ENCODE measurements at regions not wholly inside any gene's neighbourhood (a gene's known extent, or its start where the extent isn't known, plus 50 kb on each side); places are given as distances from the start of the nearest gene placed in this dataset.
"Not testable (repeated sequence)": the region's sequence is repeated elsewhere in the genome, so short reads cannot be mapped to it uniquely, and the experiment has no call there.

- Mint-ChIP-seq H3K9me3 (peaks cover 6 to 34% (median 10%) of the 10 kb centered on the region in 7 donors), H3K36me3 (no peaks in the 10 kb centered on the region), H3K27ac (no peak overlapping the region), H3K4me1 (no peaks in the 10 kb centered on the region), H3K4me3 (no peak overlapping the region), H3K27me3 (ENCODE audit: low read depth in 3 of 3) (no peaks in the 10 kb centered on the region)
- H2AFZ ChIP-seq (ENCODE audit: insufficient read depth, low read depth, low read length, poor library complexity, severe bottlenecking) = no peak overlapping the region
- H3K27ac ChIP-seq (ENCODE audit: low read depth in 1 of 2, low read length in 2 of 2) = no peak overlapping the region
- no peak overlapping the region for H3K9ac ChIP-seq (ENCODE audit: insufficient read depth, low read length, poor library complexity, severe bottlenecking)
- no peaks in the 10 kb centered on the region for H3K27me3 ChIP-seq (ENCODE audit: control insufficient read depth in 2 of 2, insufficient read depth in 2 of 2, low read length in 2 of 2)
- H3K4me2 ChIP-seq (replicated peaks; ENCODE audit: extremely low read depth, low read length, poor library complexity, severe bottlenecking) = no peak overlapping the region
- no peaks in the 10 kb centered on the region for H4K20me1 ChIP-seq (ENCODE audit: insufficient read depth, low read length)
- no peak for DNase-seq
- no peaks in the 10 kb centered on the region for H3K4me1 ChIP-seq (ENCODE audit: control insufficient read depth in 1 of 2, insufficient read depth in 2 of 2, low read length in 2 of 2)
- H3K9me3 ChIP-seq (replicated peaks in 1 of 2; ENCODE audit: control insufficient read depth in 1 of 2, insufficient read depth in 1 of 2, low read length in 2 of 2) = peaks cover 12 to 66% of the 10 kb centered on the region in 2 donors
- no peaks in the 10 kb centered on the region for H3K79me2 ChIP-seq (ENCODE audit: insufficient read depth, low read length)
- intact Hi-C loops (cut with micrococcal nuclease) = no loop called here
- no peak overlapping the region for H3K4me3 ChIP-seq (replicated peaks in 1 of 3; ENCODE audit: low read depth in 2 of 3, low read length in 3 of 3)
- no peaks in the 10 kb centered on the region for H3K36me3 ChIP-seq (replicated peaks in 1 of 2; ENCODE audit: control insufficient read depth in 1 of 2, insufficient read depth in 2 of 2, low read length in 2 of 2)
- TF ChIP-seq CTCF (IDR thresholded peaks at IDR 0.05) = no peak
These were observed 237.6 kb downstream of the OR4A5 start for GRCh38 chr11:54944211-54944610.

- H3K9ac ChIP-seq (ENCODE audit: insufficient read depth, low read length, poor library complexity, severe bottlenecking) = no peak overlapping the region
- H2AFZ ChIP-seq (ENCODE audit: insufficient read depth, low read depth, low read length, poor library complexity, severe bottlenecking) = no peak overlapping the region
- no peaks in the 10 kb centered on the region for H3K4me1 Mint-ChIP-seq
- H3K4me3 Mint-ChIP-seq = no peak overlapping the region
- no peaks in the 10 kb centered on the region for H4K20me1 ChIP-seq (ENCODE audit: insufficient read depth, low read length)
- no peaks in the 10 kb centered on the region for H3K4me1 ChIP-seq (ENCODE audit: control insufficient read depth in 1 of 2, insufficient read depth in 2 of 2, low read length in 2 of 2)
- no peak overlapping the region for H3K4me3 ChIP-seq (replicated peaks in 1 of 3; ENCODE audit: low read depth in 2 of 3, low read length in 3 of 3)
- intact Hi-C loops (cut with micrococcal nuclease) = no loop called here
- no peak for TF ChIP-seq CTCF (IDR thresholded peaks at IDR 0.05)
- H3K36me3 ChIP-seq (replicated peaks in 1 of 2; ENCODE audit: control insufficient read depth in 1 of 2, insufficient read depth in 2 of 2, low read length in 2 of 2) = no peaks in the 10 kb centered on the region
- H3K4me2 ChIP-seq (replicated peaks; ENCODE audit: extremely low read depth, low read length, poor library complexity, severe bottlenecking) = no peak overlapping the region
- peaks cover 10 to 45% of the 10 kb centered on the region in 2 donors for H3K9me3 ChIP-seq (replicated peaks in 1 of 2; ENCODE audit: control insufficient read depth in 1 of 2, insufficient read depth in 1 of 2, low read length in 2 of 2)
- DNase-seq = no peak
- H3K27me3 Mint-ChIP-seq (ENCODE audit: low read depth in 3 of 3) = no peaks in the 10 kb centered on the region
- no peaks in the 10 kb centered on the region for H3K79me2 ChIP-seq (ENCODE audit: insufficient read depth, low read length)
- H3K9me3 Mint-ChIP-seq = peaks cover 7 to 25% (median 15%) of the 10 kb centered on the region in 7 donors
- no peaks in the 10 kb centered on the region for H3K36me3 Mint-ChIP-seq
- no peak overlapping the region for H3K27ac ChIP-seq (ENCODE audit: low read depth in 1 of 2, low read length in 2 of 2)
- no CpG with 5 or more reads among the region's 1 CpG for WGBS (ENCODE audit: insufficient coverage)
- H3K27me3 ChIP-seq (ENCODE audit: control insufficient read depth in 2 of 2, insufficient read depth in 2 of 2, low read length in 2 of 2) = no peaks in the 10 kb centered on the region
- H3K27ac Mint-ChIP-seq = no peak overlapping the region
These were observed 239.8 kb downstream of the OR4A5 start for GRCh38 chr11:54946424-54946823.

GRCh38 chr11:54947175-54947574, 240.5 kb downstream of the OR4A5 start:
- 88% methylated on average over 8 of the region's 13 CpGs for WGBS (ENCODE audit: insufficient coverage)
- H3K4me3 Mint-ChIP-seq, H3K4me1 Mint-ChIP-seq: not testable (repeated sequence)

More at GRCh38 chr11:54947175-54947574, 240.5 kb downstream of the OR4A5 start:
- H3K9ac ChIP-seq (ENCODE audit: insufficient read depth, low read length, poor library complexity, severe bottlenecking); H3K36me3 ChIP-seq (replicated peaks in 1 of 2; ENCODE audit: control insufficient read depth in 1 of 2, insufficient read depth in 2 of 2, low read length in 2 of 2); H3K4me3 ChIP-seq (replicated peaks in 1 of 3; ENCODE audit: low read depth in 2 of 3, low read length in 3 of 3); H4K20me1 ChIP-seq (ENCODE audit: insufficient read depth, low read length); H2AFZ ChIP-seq (ENCODE audit: insufficient read depth, low read depth, low read length, poor library complexity, severe bottlenecking); H3K4me2 ChIP-seq (replicated peaks; ENCODE audit: extremely low read depth, low read length, poor library complexity, severe bottlenecking); H3K27me3 ChIP-seq (ENCODE audit: control insufficient read depth in 2 of 2, insufficient read depth in 2 of 2, low read length in 2 of 2); DNase-seq; H3K79me2 ChIP-seq (ENCODE audit: insufficient read depth, low read length); H3K36me3 Mint-ChIP-seq; H3K4me1 ChIP-seq (ENCODE audit: control insufficient read depth in 1 of 2, insufficient read depth in 2 of 2, low read length in 2 of 2); H3K27me3 Mint-ChIP-seq (ENCODE audit: low read depth in 3 of 3); intact Hi-C loops (cut with micrococcal nuclease); H3K27ac Mint-ChIP-seq; H3K27ac ChIP-seq (ENCODE audit: low read depth in 1 of 2, low read length in 2 of 2): not testable (repeated sequence)
- peaks cover 7 to 25% (median 13%) of the 10 kb centered on the region in 7 donors for H3K9me3 Mint-ChIP-seq
- H3K9me3 ChIP-seq (replicated peaks in 1 of 2; ENCODE audit: control insufficient read depth in 1 of 2, insufficient read depth in 1 of 2, low read length in 2 of 2) = peaks cover 10 to 37% of the 10 kb centered on the region in 2 donors
